ENCODE measurements at regions not wholly inside any gene's neighbourhood (a gene's known extent, or its start where the extent isn't known, plus 50 kb on each side); places are given as distances from the start of the nearest gene placed in this dataset.
"Not testable (repeated sequence)": the region's sequence is repeated elsewhere in the genome, so short reads cannot be mapped to it uniquely, and the experiment has no call there.

GRCh38 chr1:224558904-224559303 is 57.2 kb upstream of the CNIH3 start:
- H4K91ac ChIP-seq (ENCODE audit: low read depth, low read length) = no peak overlapping the region
- DNase-seq = no peak
- H3K79me2 ChIP-seq (ENCODE audit: control insufficient read depth, insufficient read depth, low read length, poor library complexity) = no peaks in the 10 kb centered on the region
- H3K27ac ChIP-seq (ENCODE audit: low read depth, low read length) = no peak overlapping the region
- H3K18ac ChIP-seq (ENCODE audit: low read length) = no peak overlapping the region
- no CpG with 5 or more reads among the region's 3 CpGs for WGBS (ENCODE audit: extremely low coverage, insufficient coverage, insufficient read length)
- H3K4me2 ChIP-seq (ENCODE audit: low read length) = no peak overlapping the region
- H2AFZ ChIP-seq (ENCODE audit: insufficient read depth, low read length, poor library complexity) = no peak overlapping the region
- H3K27me3 ChIP-seq (ENCODE audit: insufficient read depth, low read length) = no peaks in the 10 kb centered on the region
- no peaks in the 10 kb centered on the region for H3K36me3 ChIP-seq (ENCODE audit: control insufficient read depth in 1 of 2, insufficient read depth in 2 of 2, low read length in 2 of 2)
- H4K8ac ChIP-seq (ENCODE audit: low read depth, low read length) = no peak overlapping the region
- H2BK12ac ChIP-seq (ENCODE audit: low read length) = no peak overlapping the region
- H3K4me1 ChIP-seq (ENCODE audit: control insufficient read depth in 1 of 2, insufficient read depth in 2 of 2, low read length in 2 of 2) = no peaks in the 10 kb centered on the region
- H3K4me3 ChIP-seq (ENCODE audit: low read depth, low read length) = no peak overlapping the region
- peaks cover 2% of the 10 kb centered on the region for H3K9me3 ChIP-seq (ENCODE audit: insufficient read depth, low read depth, low read length)
- H3K9ac ChIP-seq (ENCODE audit: low read length) = no peak overlapping the region
- no peak overlapping the region for H2AK5ac ChIP-seq (ENCODE audit: low read length)
- H3K23ac ChIP-seq (ENCODE audit: low read length) = no peak overlapping the region
- no peak overlapping the region for H3K14ac ChIP-seq (ENCODE audit: low read length)
- no peak overlapping the region for H2BK120ac ChIP-seq (ENCODE audit: insufficient read depth, low read length, poor library complexity)
- H3K79me1 ChIP-seq (ENCODE audit: low read length) = no peaks in the 10 kb centered on the region
- H4K12ac ChIP-seq (ENCODE audit: low read depth, low read length) = no peak overlapping the region
- H2BK5ac ChIP-seq (ENCODE audit: low read depth, low read length, poor library complexity) = no peak overlapping the region
- H3K4ac ChIP-seq (ENCODE audit: low read depth, low read length) = no peak overlapping the region

GRCh38 chr1:224559981-224560728 is 56.0 kb upstream of the CNIH3 start:
- Histone ChIP-seq H3K4me3 (ENCODE audit: low read depth, low read length) (no peak overlapping the region), H3K14ac (ENCODE audit: low read length) (no peak overlapping the region), H3K18ac (ENCODE audit: low read length) (no peak overlapping the region), H3K4me2 (ENCODE audit: low read length) (no peak overlapping the region), H2BK12ac (ENCODE audit: low read length) (no peak overlapping the region), H2AFZ (ENCODE audit: insufficient read depth, low read length, poor library complexity) (no peak overlapping the region), H2BK5ac (ENCODE audit: low read depth, low read length, poor library complexity) (no peak overlapping the region), H3K9ac (ENCODE audit: low read length) (no peak overlapping the region), H4K8ac (ENCODE audit: low read depth, low read length) (no peak overlapping the region), H3K4ac (ENCODE audit: low read depth, low read length) (no peak overlapping the region), H3K79me1 (ENCODE audit: low read length) (no peaks in the 10 kb centered on the region), H4K91ac (ENCODE audit: low read depth, low read length) (no peak overlapping the region), H3K79me2 (ENCODE audit: control insufficient read depth, insufficient read depth, low read length, poor library complexity) (no peaks in the 10 kb centered on the region), H3K36me3 (ENCODE audit: control insufficient read depth in 1 of 2, insufficient read depth in 2 of 2, low read length in 2 of 2) (no peaks in the 10 kb centered on the region), H4K12ac (ENCODE audit: low read depth, low read length) (no peak overlapping the region), H3K27ac (ENCODE audit: low read depth, low read length) (no peak overlapping the region), H2AK5ac (ENCODE audit: low read length) (no peak overlapping the region), H3K27me3 (ENCODE audit: insufficient read depth, low read length) (no peaks in the 10 kb centered on the region), H2BK120ac (ENCODE audit: insufficient read depth, low read length, poor library complexity) (no peak overlapping the region), H3K9me3 (ENCODE audit: insufficient read depth, low read depth, low read length) (peaks cover 2% of the 10 kb centered on the region), H3K4me1 (ENCODE audit: control insufficient read depth in 1 of 2, insufficient read depth in 2 of 2, low read length in 2 of 2) (no peaks in the 10 kb centered on the region), H3K23ac (ENCODE audit: low read length) (no peak overlapping the region)
- WGBS (ENCODE audit: extremely low coverage, insufficient coverage, insufficient read length) = no CpG with 5 or more reads among the region's 5 CpGs
- no peak for DNase-seq

DNA sequence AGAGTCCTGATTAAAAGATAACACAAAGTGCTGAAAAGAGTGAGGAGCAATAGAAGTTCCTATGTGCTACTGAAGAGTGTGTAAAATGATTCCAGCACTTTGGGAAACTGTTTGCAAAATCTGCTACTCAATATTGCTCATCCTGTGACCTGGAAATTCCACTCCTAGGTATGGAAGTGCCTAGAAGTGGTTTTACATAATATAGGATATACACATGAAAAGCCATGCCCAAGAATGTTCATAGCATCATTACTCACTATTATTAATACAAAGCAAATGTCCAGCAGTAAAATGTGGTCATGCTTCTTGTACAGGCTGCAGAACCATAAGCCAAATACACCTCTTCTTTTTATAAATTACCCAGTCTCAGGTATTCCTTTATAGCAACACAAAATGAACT is 53.2 kb upstream of the CNIH3 start:
- H2BK12ac ChIP-seq (ENCODE audit: low read length); H3K27me3 ChIP-seq (ENCODE audit: insufficient read depth, low read length); H4K12ac ChIP-seq (ENCODE audit: low read depth, low read length); H3K79me1 ChIP-seq (ENCODE audit: low read length); H3K4ac ChIP-seq (ENCODE audit: low read depth, low read length); H2BK120ac ChIP-seq (ENCODE audit: insufficient read depth, low read length, poor library complexity); H3K23ac ChIP-seq (ENCODE audit: low read length); H3K4me3 ChIP-seq (ENCODE audit: low read depth, low read length); H2AK5ac ChIP-seq (ENCODE audit: low read length); H3K4me1 ChIP-seq (ENCODE audit: control insufficient read depth in 1 of 2, insufficient read depth in 2 of 2, low read length in 2 of 2); DNase-seq; H4K91ac ChIP-seq (ENCODE audit: low read depth, low read length); H3K9me3 ChIP-seq (ENCODE audit: insufficient read depth, low read depth, low read length); H2BK5ac ChIP-seq (ENCODE audit: low read depth, low read length, poor library complexity); H3K79me2 ChIP-seq (ENCODE audit: control insufficient read depth, insufficient read depth, low read length, poor library complexity); H3K4me2 ChIP-seq (ENCODE audit: low read length); H3K27ac ChIP-seq (ENCODE audit: low read depth, low read length); H3K18ac ChIP-seq (ENCODE audit: low read length); H3K36me3 ChIP-seq (ENCODE audit: control insufficient read depth in 1 of 2, insufficient read depth in 2 of 2, low read length in 2 of 2); H3K9ac ChIP-seq (ENCODE audit: low read length); H2AFZ ChIP-seq (ENCODE audit: insufficient read depth, low read length, poor library complexity); H3K14ac ChIP-seq (ENCODE audit: low read length); H4K8ac ChIP-seq (ENCODE audit: low read depth, low read length): not testable (repeated sequence)

DNA sequence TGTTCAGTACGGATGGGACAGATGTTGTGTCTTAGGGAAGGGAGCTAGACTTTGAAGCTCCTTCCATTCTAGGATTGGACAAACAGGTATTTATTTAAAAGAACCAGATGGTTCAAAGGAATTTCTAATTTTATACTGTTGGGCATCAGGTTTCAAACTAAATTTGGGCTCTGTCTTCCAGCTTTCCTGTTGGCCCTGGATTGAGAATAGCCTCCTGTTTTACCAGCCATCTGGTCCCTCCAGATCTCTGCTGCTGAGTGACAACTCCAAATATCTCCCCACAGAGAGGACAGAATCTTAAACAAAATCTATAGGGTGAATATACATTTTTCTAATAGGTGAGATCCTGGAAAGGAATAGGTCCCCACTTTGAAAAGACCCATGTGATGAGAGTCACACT is 52.5 kb upstream of the CNIH3 start:
- peaks cover 2% of the 10 kb centered on the region for H3K9me3 ChIP-seq (ENCODE audit: insufficient read depth, low read depth, low read length)
- no peaks in the 10 kb centered on the region for H3K79me2 ChIP-seq (ENCODE audit: control insufficient read depth, insufficient read depth, low read length, poor library complexity)
- H3K9ac ChIP-seq (ENCODE audit: low read length) = no peak overlapping the region
- H3K4me2 ChIP-seq (ENCODE audit: low read length) = no peak overlapping the region
- H3K18ac ChIP-seq (ENCODE audit: low read length) = no peak overlapping the region
- no peak overlapping the region for H2AFZ ChIP-seq (ENCODE audit: insufficient read depth, low read length, poor library complexity)
- H3K4ac ChIP-seq (ENCODE audit: low read depth, low read length) = no peak overlapping the region
- H3K79me1 ChIP-seq (ENCODE audit: low read length) = no peaks in the 10 kb centered on the region
- no peak overlapping the region for H2AK5ac ChIP-seq (ENCODE audit: low read length)
- H3K23ac ChIP-seq (ENCODE audit: low read length) = no peak overlapping the region
- H2BK12ac ChIP-seq (ENCODE audit: low read length) = no peak overlapping the region
- H4K91ac ChIP-seq (ENCODE audit: low read depth, low read length) = no peak overlapping the region
- DNase-seq = no peak
- no peak overlapping the region for H4K8ac ChIP-seq (ENCODE audit: low read depth, low read length)
- H3K36me3 ChIP-seq (ENCODE audit: control insufficient read depth in 1 of 2, insufficient read depth in 2 of 2, low read length in 2 of 2) = no peaks in the 10 kb centered on the region
- H2BK120ac ChIP-seq (ENCODE audit: insufficient read depth, low read length, poor library complexity) = no peak overlapping the region
- no peak overlapping the region for H2BK5ac ChIP-seq (ENCODE audit: low read depth, low read length, poor library complexity)
- no CpG with 5 or more reads among the region's 1 CpG for WGBS (ENCODE audit: extremely low coverage, insufficient coverage, insufficient read length)
- no peak overlapping the region for H4K12ac ChIP-seq (ENCODE audit: low read depth, low read length)
- H3K4me3 ChIP-seq (ENCODE audit: low read depth, low read length) = no peak overlapping the region
- peaks cover 0 to 4% of the 10 kb centered on the region in 2 experiments for H3K4me1 ChIP-seq (ENCODE audit: control insufficient read depth in 1 of 2, insufficient read depth in 2 of 2, low read length in 2 of 2)
- H3K14ac ChIP-seq (ENCODE audit: low read length) = no peak overlapping the region
- H3K27ac ChIP-seq (ENCODE audit: low read depth, low read length) = no peak overlapping the region
- no peaks in the 10 kb centered on the region for H3K27me3 ChIP-seq (ENCODE audit: insufficient read depth, low read length)
